GM18907 (cell line): ENCODE measurements at regions not wholly inside any gene's neighbourhood (a gene's known extent, or its start where the extent isn't known, plus 50 kb on each side); places are given as distances from the start of the nearest gene placed in this dataset.
"Not testable (repeated sequence)": the region's sequence is repeated elsewhere in the genome, so short reads cannot be mapped to it uniquely, and the experiment has no call there.

Experiments used
- ATAC-seq: cut with Tn5 transposase; IDR thresholded peaks from one replicate; pipeline ENCODE4 v1.9.1; 2021; ENCODE audit warnings: mild to moderate bottlenecking, moderate library complexity; ENCODE audit not compliant: unreplicated experiment

GRCh38 chr16:88241404-88242311 is 141.1 kb upstream of the ZNF469 start:
- not testable (repeated sequence) for ATAC-seq

GRCh38 chr16:88242312-88243295 is 140.2 kb upstream of the ZNF469 start:
- ATAC-seq, result not testable (repeated sequence)

GRCh38 chr16:88243921-88244320 is 138.8 kb upstream of the ZNF469 start:
- not testable (repeated sequence) for ATAC-seq

GRCh38 chr16:88245241-88246081 is 137.3 kb upstream of the ZNF469 start:
- not testable (repeated sequence) for ATAC-seq

- ATAC-seq, result not testable (repeated sequence)
Observed at GRCh38 chr16:88246955-88247582, 135.7 kb upstream of the ZNF469 start.

GRCh38 chr16:88247583-88247966 is 135.2 kb upstream of the ZNF469 start:
- ATAC-seq, result not testable (repeated sequence)

GRCh38 chr16:88248761-88249160 is 134.0 kb upstream of the ZNF469 start:
- not testable (repeated sequence) for ATAC-seq

GRCh38 chr16:88250381-88250780 is 132.4 kb upstream of the ZNF469 start:
- not testable (repeated sequence) for ATAC-seq

- ATAC-seq, result not testable (repeated sequence)
Observed at GRCh38 chr16:88252057-88252794, 130.5 kb upstream of the ZNF469 start.

GRCh38 chr16:88258141-88258540 is 124.6 kb upstream of the ZNF469 start:
- not testable (repeated sequence) for ATAC-seq

GRCh38 chr16:88258764-88259525 is 123.8 kb upstream of the ZNF469 start:
- ATAC-seq, result not testable (repeated sequence)

GRCh38 chr16:88259538-88259937 is 123.2 kb upstream of the ZNF469 start:
- ATAC-seq, result not testable (repeated sequence)

- ATAC-seq, result not testable (repeated sequence)
Observed at GRCh38 chr16:88260146-88260545, 122.6 kb upstream of the ZNF469 start.

GRCh38 chr16:88260881-88261665 is 121.7 kb upstream of the ZNF469 start:
- ATAC-seq, result not testable (repeated sequence)

GRCh38 chr16:88261814-88262605 is 120.7 kb upstream of the ZNF469 start:
- not testable (repeated sequence) for ATAC-seq

- not testable (repeated sequence) for ATAC-seq
Observed at GRCh38 chr16:88262858-88263563, 119.7 kb upstream of the ZNF469 start.
